HG02840 (cell line): ENCODE measurements at regions not wholly inside any gene's neighbourhood (a gene's known extent, or its start where the extent isn't known, plus 50 kb on each side); places are given as distances from the start of the nearest gene placed in this dataset.

Experiments used
- ATAC-seq: cut with Tn5 transposase; IDR thresholded peaks from one replicate; pipeline ENCODE4 v1.9.1; 2021; ENCODE audit warnings: mild to moderate bottlenecking, moderate library complexity, moderate number of reproducible peaks; ENCODE audit not compliant: unreplicated experiment, low FRiP score

DNA sequence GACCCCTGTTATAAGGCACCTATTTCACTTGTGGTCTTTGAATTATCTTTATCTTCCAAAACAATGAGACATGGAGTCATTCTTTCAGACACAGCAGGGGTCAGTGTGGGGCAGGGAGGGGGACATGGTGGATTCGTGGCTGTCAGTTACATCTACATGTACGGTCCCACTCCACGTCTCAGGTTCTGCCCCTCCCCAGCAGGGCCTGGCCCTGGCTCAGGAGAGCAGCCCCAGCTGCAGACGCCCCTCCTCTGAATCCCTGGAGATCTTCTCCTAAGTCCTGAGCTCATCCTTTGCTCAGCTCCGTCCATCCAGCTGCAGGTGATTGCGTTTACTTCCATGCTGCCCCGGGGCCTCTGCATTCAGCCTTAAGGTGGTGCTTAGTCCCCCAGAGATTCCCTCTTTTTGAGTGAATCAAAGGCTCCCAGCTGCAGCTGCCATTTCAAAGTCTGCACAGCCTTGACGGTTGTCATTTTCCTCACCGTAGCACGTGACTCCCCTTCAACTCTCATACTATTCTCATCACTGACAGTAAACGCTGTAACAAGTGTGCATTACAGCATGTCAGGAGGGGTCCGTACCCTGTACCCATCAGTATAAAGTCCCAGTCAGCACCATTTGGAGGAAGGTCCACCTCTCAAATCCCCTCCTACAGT lies 113.4 kb upstream of the TCERG1L start:
- ATAC-seq: no peak

DNA sequence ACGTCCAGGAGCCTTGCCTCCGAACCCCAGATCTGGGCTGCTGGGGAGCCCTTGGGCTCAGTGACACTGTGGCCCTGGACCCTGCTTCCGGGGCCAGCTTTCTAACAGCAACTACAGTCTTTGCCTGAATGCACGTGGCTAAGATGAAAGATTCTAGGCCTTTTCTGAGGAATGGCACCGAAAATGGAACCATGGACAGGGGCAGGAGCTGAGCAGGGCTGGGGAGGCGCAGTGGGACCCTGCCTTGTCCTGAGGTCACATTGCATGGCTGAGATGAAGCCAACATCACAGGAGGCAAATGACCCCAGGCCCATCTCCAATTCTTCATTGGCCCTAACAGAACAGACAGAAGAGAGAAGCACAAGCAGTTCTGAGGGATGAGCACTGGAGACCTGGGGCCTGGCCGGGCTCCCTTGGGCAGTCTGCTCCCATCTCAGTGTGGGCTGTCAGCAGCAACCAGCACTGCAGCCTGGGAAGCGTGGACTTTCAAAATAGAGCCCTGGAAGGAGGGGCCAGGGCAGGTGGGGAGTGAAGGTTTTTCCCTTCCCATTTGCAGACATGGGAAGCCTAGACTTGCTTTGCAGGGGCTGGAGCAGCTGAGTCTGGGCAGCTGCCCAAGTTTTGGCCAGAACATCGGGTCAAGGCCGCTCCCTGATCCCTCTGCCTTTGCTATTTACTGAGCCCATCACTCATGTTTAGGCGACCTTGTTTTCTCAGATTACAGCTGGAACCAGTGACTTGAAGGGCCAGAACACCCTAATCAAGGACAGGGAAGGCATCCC lies 114.4 kb upstream of the TCERG1L start:
- ATAC-seq: no peak

DNA sequence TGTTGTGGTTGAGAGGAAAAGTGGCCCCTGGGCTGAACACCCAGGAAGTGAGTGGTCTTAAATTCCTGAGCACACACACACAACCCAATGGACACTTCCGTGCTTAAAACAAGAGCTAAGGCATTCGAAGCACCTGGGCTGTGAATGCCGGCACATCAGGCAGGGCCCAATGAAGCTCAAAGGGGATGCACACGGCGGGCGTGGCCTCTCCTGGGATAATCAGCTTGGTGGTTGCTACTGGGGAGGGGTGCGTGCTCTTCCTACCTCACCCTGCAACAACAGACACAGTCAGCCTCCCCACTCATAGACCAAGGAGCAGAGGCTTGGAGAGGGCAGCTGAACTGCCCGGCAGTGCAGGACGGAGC lies 115.0 kb upstream of the TCERG1L start:
- no peak for ATAC-seq

DNA sequence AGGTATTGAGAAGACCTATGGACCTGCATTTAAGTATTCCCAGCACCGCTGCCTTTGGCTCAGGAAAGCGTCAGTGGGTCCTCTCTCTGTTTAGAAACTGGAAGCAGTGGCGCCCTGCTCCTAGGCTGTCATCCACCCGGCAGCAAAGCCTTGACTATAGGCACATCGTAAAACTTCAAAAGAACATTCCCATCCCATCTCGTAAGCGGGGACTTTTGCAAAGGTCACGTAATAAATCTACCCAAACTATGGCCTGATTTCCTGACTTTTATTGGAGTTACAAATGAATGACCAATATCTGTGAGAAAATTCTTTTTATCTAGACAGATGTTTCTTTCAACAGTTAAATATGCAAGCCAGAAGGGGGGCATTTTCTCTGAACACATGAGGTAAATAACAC lies 115.8 kb upstream of the TCERG1L start:
- no peak for ATAC-seq

DNA sequence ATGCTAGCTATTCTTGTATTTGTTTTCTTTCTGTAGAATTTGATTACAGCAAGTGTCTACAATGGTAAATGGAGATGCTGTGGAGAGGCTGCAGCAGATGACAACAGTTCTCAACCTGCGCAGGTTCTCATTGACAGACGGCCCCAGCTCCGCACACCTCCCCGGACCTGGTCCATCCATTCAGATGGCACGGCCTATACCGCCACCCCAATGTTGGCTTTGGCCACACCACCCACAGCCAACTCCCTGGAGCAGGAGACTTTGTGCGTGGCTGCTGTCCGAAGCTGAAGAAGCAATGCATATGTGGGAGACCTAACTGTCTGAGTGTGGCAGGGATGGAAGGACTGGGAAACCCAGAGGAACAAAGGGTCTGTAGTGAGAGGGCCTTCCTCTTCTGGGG lies 116.4 kb upstream of the TCERG1L start:
- ATAC-seq: no peak

DNA sequence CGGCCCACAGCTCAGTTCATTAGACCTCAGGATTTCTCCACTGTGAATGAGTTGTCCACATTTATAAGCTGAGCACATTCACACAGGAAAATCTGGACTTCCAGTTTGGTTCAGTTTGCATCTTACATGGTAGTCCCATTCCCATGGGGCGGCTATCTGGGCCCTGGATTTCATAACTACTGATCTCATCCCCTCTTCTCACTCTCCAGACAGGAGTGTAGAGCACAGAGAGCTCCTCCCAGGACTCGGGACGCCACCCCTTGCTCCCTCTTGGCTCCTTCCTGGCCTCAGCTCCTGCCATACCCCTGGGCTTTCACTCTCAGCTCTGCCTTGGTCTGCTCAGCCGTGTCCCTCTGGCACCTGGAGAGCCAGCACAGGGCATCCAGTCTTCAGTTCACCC lies 117.6 kb upstream of the TCERG1L start:
- ATAC-seq: no peak

DNA sequence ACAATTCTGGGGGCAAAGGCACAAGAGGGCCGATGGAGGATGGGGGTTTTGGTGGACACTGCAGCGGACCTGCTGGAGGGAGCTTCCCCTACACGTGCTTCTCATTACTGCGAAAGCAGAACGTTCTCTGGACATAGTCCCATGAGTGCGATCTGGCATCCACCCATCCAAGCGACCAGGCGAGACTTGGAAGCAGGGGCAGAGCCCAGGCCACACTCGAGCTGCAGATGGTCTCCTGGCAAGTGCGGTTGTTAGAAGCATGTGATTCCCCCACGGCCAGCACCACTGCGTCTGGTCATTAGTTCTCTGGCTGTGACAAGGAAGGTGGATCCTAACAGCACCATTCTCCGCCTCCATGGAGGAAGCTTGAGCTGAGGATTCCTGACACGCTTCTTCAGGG lies 118.4 kb upstream of the TCERG1L start:
- ATAC-seq: no peak

DNA sequence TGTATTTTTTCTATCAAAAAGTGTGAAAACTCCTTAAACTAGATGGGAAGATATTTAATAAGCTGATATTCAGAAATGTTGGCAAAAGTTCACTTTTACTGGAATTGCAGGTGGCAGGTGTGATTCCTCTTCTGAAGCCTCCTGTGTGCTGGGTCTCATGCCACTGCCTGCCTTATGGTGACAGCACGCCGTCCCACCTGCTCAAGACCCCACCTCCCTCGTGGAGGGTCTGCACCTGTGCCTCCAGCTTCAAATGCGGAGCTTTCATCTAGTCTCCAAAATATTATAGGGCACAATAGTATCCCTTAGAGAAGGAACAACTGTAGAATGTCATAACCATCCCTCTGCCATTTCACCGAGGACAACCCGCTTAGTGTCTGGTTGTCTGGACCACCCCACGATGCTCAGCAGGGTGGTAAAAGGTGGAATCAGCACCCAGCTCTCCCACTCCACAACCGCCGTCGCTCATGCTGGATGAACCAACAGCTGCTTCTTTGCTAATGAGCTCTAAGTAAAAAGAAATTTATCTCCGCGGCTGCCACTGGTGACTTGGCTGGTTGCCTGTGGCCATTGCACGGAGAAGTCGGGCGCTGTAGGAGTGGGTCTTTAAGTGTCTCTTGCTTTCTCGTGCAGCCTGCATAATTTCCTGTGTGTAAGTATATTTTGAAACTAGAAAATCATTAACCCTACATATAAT lies 119.3 kb upstream of the TCERG1L start:
- no peak for ATAC-seq

DNA sequence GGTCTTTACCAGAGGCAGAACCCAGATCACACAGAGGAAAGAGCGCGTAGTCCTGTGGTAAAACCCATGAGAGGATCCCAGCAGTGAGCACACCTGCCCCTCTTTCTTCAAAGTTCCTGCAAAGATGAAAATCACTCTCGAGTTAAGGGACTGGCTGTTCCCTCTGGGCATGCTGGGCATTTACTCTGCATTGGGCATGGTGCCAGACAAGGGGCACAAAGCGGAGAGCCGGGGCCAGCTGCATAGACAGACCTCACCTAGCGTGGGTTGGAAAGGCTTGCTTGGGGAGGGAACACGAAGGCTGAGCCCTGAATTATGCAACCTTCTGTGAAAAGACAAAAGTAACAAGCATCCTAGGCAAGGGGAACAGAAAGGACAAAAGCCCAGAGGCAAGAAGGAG lies 120.0 kb upstream of the TCERG1L start:
- no peak for ATAC-seq

DNA sequence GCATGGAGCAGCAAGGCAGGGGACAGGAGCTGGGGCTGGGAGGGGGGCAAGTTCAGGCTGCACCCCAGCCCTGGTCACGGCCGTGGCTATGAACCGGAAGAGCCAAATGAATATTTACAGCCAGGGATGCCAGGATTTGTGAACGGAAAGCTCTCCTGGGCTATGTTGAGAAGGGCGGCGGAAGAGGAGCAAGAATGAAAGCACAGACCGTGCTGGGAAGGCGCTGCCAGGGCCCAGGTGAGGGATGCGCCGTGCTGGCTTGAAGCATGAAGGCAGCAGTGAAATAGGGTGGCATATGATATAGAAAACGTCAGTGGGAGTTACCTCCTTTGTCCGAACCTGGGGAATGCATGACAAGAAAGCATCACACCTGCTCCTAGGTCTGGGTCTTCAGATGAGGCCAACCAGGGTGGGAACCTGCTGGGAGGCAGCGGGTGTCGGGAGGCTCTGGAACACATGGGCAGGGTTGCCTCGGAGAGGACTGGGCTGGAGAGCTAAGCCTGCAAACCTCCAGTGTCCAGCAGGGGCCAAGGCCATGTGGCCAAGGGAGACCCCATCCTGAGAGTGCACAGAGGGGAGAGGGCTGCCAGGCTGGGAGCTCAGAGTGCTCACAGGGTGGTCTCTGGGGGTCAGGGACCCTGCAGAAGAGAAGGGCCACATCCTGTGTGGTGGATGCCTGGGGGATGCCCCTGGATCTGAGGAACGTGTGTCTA lies 120.6 kb upstream of the TCERG1L start:
- no peak for ATAC-seq

DNA sequence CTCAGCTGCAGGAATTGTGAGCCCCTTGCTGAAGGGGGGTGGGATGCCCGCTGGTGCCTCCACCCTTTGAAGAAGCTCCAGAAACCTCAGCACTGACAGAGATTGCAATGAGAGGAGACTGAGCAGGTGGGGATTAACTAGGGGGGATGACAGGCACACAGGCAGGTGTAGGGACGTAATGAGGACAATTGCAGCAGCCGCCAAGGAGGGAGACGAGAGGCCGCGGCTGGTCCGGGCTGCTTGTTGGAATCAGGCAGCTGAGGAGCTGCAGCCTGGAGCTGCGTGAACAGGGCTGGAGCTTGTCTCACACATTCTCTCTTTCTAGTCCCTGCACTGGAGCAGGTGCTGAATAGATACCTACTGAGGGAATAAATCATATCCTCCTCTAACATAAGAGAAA lies 122.0 kb upstream of the TCERG1L start:
- ATAC-seq: no peak

DNA sequence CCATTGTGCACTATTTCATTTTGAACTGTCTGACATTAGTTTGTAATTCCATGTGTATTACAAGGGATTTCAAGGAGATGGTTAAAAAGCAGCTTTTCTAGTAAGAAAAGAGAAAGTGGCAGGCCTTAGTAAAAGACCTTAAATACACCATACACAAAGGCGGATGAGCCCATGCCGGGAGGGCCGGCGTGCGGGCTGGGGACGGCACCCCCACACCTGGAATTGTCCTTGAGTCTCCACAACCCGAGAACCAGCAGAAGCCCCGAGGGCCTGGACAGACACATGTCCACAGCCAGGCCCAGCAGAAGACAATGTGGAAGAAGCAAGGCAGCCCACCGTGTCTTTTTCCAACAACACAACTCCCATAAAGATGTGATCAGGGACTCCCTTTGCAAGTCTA lies 123.7 kb upstream of the TCERG1L start:
- ATAC-seq: no peak

DNA sequence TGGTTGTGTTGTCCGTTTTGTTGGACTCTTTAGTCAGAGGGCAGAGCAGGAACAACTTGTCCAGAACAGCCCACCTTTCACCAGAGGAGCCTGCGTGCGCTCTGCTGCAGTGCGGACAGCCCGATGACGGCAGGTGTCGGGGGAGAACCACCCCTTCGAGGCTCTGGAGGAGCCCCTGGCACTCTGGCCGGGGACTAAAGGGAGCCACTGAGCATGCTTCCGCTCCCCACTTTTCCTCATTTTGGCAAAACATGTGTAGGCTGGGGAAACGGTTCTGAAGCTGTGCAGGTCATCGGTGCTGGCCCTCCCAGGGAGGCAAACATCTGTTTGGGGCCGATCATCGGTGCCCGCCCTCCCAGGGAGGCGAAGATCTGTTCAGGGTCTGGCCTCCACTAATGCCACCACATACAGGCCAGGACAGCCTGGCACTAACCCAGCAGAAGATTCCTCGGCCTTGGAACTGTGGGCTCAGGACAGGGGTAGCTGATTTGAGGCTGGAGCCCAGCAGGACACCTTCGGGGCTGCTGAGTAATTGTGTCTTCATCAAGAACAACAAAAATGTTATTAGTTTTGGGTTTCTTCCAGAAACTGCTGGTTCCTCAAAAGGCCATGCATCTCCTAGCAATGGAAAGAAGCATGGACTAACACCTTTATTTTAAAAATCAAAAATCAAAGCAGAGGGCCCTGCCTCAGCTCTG lies 124.4 kb upstream of the TCERG1L start:
- no peak for ATAC-seq

DNA sequence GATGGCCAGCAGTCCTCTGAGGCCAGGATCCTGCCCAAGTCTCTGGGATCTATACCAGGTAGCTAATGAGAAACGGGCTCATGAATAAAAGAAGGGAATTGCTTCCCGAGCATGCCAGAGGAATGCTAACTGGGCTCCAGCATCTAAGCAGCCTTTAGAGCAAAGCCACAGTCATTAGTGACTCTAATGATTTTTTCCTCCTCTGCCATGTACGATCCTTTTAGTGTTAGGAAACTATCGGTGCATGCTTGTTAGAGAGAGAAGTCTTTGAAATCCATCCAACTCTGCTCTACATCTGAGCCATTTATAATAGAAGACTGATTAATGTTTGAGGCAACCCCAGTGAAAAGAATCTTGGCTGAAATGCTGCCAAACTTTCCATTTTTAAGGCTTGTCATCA lies 124.9 kb upstream of the TCERG1L start:
- ATAC-seq: no peak

DNA sequence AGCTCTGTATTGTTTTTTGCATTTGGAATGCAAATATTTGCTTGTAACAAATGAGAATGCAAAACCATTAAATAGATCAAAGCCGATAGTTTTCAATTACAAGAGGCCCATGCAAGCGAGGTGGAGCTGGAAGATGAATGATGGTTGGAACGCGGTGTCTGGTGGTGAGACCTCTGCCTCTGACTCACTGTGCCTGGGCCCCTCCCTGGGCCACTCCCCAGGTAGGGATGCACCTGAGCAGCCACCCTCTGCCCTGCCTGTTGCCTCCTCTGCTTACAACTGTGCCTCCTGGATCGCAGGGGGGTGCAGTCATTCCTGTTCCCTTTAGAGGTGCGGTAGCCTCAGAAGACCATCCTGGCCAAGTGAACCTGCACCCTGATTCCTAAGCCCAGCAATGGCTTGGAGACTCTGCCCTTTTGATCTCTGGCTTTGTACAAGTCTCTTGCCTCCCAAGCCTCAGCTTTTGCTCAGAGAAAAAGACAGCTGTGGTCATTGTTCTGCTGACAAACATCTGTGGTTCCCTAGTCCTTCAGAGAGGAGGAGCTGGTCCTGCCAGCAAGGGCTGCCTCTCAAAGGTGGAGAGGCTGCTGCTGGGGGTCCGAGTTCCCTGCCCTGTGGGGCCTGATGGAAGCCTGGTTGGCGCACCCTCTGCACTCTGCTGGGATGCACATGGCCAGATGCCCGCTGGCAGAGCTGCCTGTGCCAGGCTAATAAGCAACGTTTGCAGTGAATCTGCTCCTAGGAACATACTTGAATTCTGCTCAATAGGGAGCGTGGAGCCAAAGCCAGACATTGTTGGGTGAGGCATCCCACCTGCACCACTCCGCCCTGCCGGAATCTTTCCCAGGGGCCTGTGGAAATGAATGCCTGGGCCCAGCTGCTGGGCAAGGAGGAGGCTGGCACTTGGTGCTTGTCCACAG lies 126.3 kb upstream of the TCERG1L start:
- ATAC-seq: no peak

DNA sequence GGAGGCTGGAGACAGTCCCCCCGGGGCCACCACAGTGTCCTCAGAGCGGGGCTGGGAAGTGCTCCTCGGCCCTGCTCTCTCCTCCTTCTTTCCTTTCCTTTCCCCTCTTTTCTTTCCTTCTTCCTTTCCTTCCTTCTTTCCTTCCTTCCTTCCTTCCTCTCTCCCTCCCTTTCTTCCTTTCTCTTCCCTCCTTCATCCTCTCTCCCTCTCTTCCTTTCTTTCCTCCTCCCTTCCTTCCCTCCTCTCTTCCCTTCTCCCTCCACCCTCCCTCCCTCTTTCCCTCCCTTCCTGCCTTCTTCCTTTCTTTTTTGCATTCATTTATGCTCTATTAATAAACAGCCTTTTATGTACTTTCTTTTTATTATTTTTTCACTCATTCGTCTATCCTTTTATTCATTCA lies 127.1 kb upstream of the TCERG1L start:
- ATAC-seq: no peak

DNA sequence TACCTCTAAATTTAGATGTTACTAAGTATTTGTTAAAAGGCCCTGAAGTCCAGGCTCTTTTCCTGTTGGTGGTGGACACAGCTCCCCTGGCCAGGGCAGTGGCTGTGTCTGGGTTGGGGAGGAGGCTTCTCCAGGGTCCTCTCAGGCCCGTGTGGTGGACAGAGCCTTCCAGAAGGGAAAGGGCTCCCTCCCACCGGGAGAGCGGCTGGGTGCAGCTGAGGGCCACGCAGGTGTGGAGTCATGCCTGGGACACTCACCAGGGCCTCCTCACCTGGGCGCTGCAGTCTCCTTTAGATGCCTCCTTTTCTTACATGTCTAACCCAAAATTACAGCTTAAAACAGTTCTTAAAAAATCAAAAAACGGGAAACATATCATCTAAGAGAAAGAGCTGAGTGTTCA lies 128.2 kb upstream of the TCERG1L start:
- ATAC-seq: no peak

DNA sequence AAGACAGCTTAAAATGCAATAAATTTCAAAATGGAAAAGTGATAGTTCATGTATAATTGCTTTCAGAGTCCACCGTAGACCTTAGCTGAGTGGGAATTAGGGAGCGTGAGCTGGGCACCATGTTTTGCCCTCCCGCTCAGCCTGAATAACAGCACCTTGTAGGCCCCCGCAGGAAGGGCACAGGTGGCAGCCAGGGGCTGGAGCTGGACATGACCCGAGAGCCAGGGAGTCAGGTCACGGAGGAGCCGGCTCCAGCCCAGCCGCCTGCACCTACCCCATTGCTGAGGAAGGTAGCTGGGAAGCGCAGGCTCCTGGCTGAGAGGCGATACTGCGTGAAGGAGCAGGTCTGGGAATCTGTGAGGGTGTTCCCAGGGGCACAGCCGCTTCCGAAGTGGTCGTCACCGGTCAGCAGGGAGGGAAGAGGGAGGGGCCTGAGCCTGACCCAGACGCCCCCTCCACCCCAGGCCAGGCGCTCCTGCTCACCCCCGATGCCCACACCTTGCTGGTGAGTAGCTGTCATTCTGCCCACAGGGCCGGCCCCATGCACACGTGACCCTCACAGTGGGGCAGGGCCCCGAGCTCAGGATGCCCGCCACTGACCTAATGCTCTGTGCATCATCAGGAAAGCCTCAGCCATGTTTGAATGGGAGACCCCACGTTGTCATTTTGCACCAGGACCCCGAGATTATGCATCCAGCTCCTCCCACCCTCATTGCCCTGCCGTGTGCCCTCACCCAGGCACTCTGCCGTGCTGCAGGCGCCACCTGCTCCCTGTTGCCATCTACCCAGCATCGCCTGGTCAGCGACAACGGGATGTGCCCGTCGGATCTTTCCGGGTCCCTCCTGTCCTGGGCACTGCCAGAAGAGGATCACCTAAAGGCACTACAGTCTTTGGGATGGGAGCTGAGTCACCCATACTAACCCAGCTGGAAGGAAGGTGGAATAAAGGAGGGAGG lies 129.2 kb upstream of the TCERG1L start:
- ATAC-seq: no peak
